Body of pancreas (tissue), 4 donors: ENCODE measurements at regions not wholly inside any gene's neighbourhood (a gene's known extent, or its start where the extent isn't known, plus 50 kb on each side); places are given as distances from the start of the nearest gene placed in this dataset.

Source experiments
- ATAC-seq: fragments of 150-250 bp; one replicate; pipeline ENCODE4 v1.9.1; 2016
- DNase-seq, 4 donors: peaks; one replicate each; pipeline ENCODE4 v3.0.0-alpha.2; 2019
- H3K27ac ChIP-seq, 4 donors: fragments of 200-600 bp; sonication (generic); 1 replicate in 3 of 4; 2 replicates in 1 of 4; pipeline versions ENCODE4 v1.5.1 to v1.6.1; 2016 to 2019; ENCODE audit warnings: mild to moderate bottlenecking in 1 of 4, mixed read lengths in 1 of 4, moderate library complexity in 1 of 4
- H3K27me3 ChIP-seq, 2 donors: fragments of 200-600 bp; sonication (generic); one replicate each; pipeline ENCODE4 v1.6.0; 2016; ENCODE audit warnings: mild to moderate bottlenecking in 1 of 2
- H3K36me3 ChIP-seq, 2 donors: fragments of 200-600 bp; sonication (generic); replicated peaks in 1 of 2; 2 replicates each; pipeline ENCODE4 v1.5.1; 2016; ENCODE audit warnings: low read depth in 2 of 2; ENCODE audit not compliant: insufficient read depth in 1 of 2
- H3K4me1 ChIP-seq: fragments of 200-600 bp; sonication (generic); one replicate; pipeline ENCODE4 v1.6.0; 2016
- H3K4me3 ChIP-seq, 2 donors: fragments of 200-600 bp; sonication (generic); 1 replicate in 1 of 2; 2 replicates in 1 of 2; pipeline ENCODE4 v1.5.1; 2016 to 2019
- H3K9me3 ChIP-seq, 3 donors: fragments of 200-600 bp; sonication (generic); 1 replicate in 2 of 3; 2 replicates in 1 of 3; pipeline ENCODE4 v1.5.1; 2016
- POLR2A ChIP-seq, 3 donors: fragments of 450-650 bp; IDR thresholded peaks; one replicate each; pipeline ENCODE4 v1.6.1; 2016; ENCODE audit warnings: antibody characterized with exemption in 3 of 3, mild to moderate bottlenecking in 2 of 3
- WGBS, 2 donors: methylation state at CpG; one replicate each; pipeline ENCODE4 v1.1.5; 2017; 5-methylcytosine and 5-hydroxymethylcytosine counted together
- intact Hi-C: fragments of 100-400 bp; cut with DNase I; formaldehyde crosslinking; loops from one replicate; pipeline ENCODE4 v1.15.1; 2023
- TF ChIP-seq, protein P1 (sequence below), 7 experiments: fragments of 450-650 bp in 4 of 7; fragments of 200-600 bp in 3 of 7; sonication (generic) in 3 of 7; IDR thresholded peaks; one replicate each; pipeline ENCODE4 v1.5.1; 2016 to 2019; ENCODE audit warnings: antibody characterized with exemption in 7 of 7

DNA sequence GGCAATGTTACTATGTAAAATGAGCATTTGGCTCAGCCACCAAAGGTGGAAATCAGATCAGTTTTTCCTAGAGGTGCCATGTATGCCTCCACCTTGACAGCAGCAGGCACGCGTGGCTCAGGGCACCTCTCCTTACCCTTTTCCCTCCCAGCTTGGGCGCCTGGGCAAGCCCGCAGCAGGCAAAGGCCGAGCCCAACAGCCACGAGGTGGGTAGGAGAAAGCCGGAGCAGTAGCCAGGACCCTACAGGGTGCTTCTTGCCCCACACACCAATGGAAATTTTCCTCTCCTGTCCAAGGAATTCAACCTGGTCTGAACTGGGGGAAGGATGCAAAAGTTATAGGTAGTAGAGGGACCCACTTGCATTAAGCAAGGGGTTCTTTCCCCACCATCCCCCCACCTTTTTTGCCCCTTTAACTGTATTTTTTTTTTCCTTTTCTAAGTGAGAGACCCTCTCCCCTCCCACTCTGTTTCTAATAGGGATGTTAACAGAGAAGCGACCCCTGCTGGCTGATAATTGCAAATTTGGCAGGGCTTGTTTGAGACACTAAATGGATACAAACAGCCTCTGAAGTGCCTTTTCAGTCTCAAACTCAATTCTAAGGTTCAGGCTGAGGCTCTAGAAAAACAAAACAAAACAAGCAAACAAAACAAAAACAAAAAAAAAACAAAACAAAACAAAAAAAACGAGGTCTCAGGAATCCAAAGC is 895.1 kb downstream of the PCDH18 start:
- Histone ChIP-seq H3K36me3 (no peaks in the 10 kb centered on the region), H3K4me3 (no peak overlapping the region), H3K27me3 (no peaks in the 10 kb centered on the region), H3K4me1 (no peaks in the 10 kb centered on the region), H3K27ac (no peak overlapping the region), H3K9me3 (no peaks in the 10 kb centered on the region)
- ATAC-seq (no peak), DNase-seq (peak in 2 of 4 donors; percentile 16 to 43)
- intact Hi-C loops: no loop called here
- 64 to 70% methylated on average over 9 of the region's 9 CpGs for WGBS, 2 donors
- TF ChIP-seq, protein P1, sequence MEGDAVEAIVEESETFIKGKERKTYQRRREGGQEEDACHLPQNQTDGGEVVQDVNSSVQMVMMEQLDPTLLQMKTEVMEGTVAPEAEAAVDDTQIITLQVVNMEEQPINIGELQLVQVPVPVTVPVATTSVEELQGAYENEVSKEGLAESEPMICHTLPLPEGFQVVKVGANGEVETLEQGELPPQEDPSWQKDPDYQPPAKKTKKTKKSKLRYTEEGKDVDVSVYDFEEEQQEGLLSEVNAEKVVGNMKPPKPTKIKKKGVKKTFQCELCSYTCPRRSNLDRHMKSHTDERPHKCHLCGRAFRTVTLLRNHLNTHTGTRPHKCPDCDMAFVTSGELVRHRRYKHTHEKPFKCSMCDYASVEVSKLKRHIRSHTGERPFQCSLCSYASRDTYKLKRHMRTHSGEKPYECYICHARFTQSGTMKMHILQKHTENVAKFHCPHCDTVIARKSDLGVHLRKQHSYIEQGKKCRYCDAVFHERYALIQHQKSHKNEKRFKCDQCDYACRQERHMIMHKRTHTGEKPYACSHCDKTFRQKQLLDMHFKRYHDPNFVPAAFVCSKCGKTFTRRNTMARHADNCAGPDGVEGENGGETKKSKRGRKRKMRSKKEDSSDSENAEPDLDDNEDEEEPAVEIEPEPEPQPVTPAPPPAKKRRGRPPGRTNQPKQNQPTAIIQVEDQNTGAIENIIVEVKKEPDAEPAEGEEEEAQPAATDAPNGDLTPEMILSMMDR (IDR thresholded peaks at IDR 0.05): peak in 5 of 7 experiments; percentile 13 to 35 (median 19)
- TF ChIP-seq POLR2A (IDR thresholded peaks at IDR 0.05): no peak

DNA sequence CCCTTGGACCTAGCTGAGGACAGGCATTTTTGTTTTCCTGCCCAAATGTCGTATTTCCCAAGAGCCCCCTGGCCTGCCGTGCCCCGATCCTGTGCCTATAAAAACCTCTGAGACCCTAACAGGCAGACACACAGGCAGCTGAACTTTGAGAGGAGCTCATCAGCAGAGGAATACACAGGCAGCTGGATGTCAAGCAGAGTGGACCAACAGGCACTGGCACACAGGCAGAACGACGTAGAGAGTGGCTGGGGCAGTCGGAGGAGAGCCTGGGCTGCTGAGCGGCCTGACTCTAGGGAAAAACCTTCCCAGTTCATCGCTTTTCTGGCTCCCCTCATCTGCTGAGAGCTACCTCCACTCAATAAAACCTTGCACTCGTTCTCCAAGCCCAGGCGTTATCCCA is 896.1 kb downstream of the PCDH18 start:
- no peaks in the 10 kb centered on the region for H3K36me3 ChIP-seq
- no peak for TF ChIP-seq POLR2A (IDR thresholded peaks at IDR 0.05)
- TF ChIP-seq, protein P1 (IDR thresholded peaks at IDR 0.05): no peak
- 69 to 75% methylated on average over 10 of the region's 10 CpGs for WGBS, 2 donors
- ATAC-seq (no peak), DNase-seq (no peak)
- H3K9me3 ChIP-seq: no peaks in the 10 kb centered on the region
- H3K4me3 ChIP-seq: no peak overlapping the region
- intact Hi-C loops: no loop called here
- no peak overlapping the region for H3K27ac ChIP-seq
- H3K27me3 ChIP-seq: no peaks in the 10 kb centered on the region
- H3K4me1 ChIP-seq: no peaks in the 10 kb centered on the region

DNA sequence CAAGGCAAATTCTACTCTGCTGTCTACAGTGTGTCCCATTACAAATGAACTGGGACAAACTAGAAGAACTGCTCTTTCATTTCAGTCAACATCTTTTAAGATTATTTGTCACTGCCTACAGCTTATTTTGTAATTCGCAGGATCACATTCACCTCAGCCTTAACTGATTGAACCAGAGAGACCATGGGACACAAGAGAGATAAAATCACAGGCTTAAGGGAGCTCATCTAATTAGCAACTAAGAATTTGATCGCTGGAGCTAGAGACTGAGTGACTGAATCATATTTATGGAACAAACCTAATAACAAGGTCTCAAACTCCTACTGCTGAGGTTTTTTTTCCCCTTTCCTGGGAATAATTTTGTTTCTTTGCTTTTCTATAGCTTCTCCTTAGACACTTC is 898.2 kb downstream of the PCDH18 start:
- H3K9me3 ChIP-seq: no peaks in the 10 kb centered on the region
- no peaks in the 10 kb centered on the region for H3K4me1 ChIP-seq
- DNase-seq: no peak
- H3K27ac ChIP-seq: no peak overlapping the region
- intact Hi-C loops: no loop called here
- ATAC-seq: no peak
- H3K36me3 ChIP-seq: no peaks in the 10 kb centered on the region
- H3K4me3 ChIP-seq: no peak overlapping the region
- TF ChIP-seq POLR2A (IDR thresholded peaks at IDR 0.05): no peak
- TF ChIP-seq, protein P1 (IDR thresholded peaks at IDR 0.05): no peak
- H3K27me3 ChIP-seq: no peaks in the 10 kb centered on the region
- WGBS, 2 donors: 62 to 79% methylated on average over 2 of the region's 2 CpGs

DNA sequence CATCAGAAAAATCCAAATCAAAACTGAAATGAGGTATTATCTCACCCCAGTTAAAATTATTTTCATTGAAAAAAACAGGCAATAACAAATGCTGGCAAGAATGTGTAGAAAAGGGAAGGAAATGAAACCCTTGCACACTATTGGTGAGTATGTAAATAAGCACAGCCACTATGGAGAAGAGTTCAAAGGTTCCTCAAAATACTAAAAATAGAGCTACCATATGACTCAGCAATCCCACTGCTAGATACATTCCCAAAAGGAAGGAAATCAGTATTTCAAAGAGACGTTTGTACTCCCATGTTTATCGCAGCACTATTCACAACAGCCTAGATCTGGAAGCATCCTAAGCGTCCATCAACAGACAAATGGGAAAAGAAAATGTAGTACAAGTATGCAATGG is 932.4 kb downstream of the PCDH18 start:
- Histone ChIP-seq H3K4me3 (no peak overlapping the region), H3K4me1 (no peaks in the 10 kb centered on the region), H3K27ac (no peak overlapping the region), H3K27me3 (no peaks in the 10 kb centered on the region), H3K36me3 (no peaks in the 10 kb centered on the region), H3K9me3 (no peaks in the 10 kb centered on the region)
- intact Hi-C loops: no loop called here
- no peak for DNase-seq
- 72 to 74% methylated on average over 3 of the region's 3 CpGs for WGBS, 2 donors
- ATAC-seq: no peak
- no peak for TF ChIP-seq POLR2A (IDR thresholded peaks at IDR 0.05)
- TF ChIP-seq, protein P1 (IDR thresholded peaks at IDR 0.05): no peak

DNA sequence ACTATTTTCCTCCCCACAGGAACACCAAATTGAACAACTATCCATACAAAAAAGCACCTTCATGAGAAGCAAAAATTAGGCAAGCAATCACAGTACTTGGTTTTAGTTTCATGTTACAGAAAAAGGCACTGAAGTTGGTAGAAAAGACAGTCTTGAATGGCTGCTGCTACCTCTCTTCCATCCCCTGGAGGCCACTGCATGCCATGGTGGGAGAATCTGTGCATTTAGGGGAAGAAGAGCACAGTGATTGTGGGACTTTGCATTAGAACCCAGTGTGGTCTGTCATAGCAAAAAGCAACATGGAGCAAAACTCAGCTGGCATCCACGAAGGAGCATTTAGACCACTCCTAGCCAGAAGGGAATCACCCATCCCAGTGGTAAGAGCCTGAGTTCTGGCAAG is 941.9 kb downstream of the PCDH18 start:
- Histone ChIP-seq H3K36me3 (no peaks in the 10 kb centered on the region), H3K27me3 (no peaks in the 10 kb centered on the region), H3K9me3 (no peaks in the 10 kb centered on the region), H3K4me3 (no peak overlapping the region), H3K27ac (no peak overlapping the region), H3K4me1 (no peaks in the 10 kb centered on the region)
- ATAC-seq: no peak
- 38 to 53% methylated on average over 1 of the region's 1 CpG for WGBS, 2 donors
- no peak for TF ChIP-seq POLR2A (IDR thresholded peaks at IDR 0.05)
- TF ChIP-seq, protein P1 (IDR thresholded peaks at IDR 0.05): no peak
- intact Hi-C loops: no loop called here
- DNase-seq: no peak
